HCT116 (cell line): ENCODE measurements at regions not wholly inside any gene's neighbourhood (a gene's known extent, or its start where the extent isn't known, plus 50 kb on each side); places are given as distances from the start of the nearest gene placed in this dataset.

Source experiments
- ATAC-seq: fragments of 200-7000 bp; cut with Tn5 transposase; 2 replicates; pipeline ENCODE4 v1.9.1; 2020; ENCODE audit warnings: mild to moderate bottlenecking, moderate library complexity
- BruUV-seq: library from RNA; stranded (reverse); fragments of 400-500 nt; replicated peaks from 2 replicates; lab custom pipeline; 2021; lab: Mats Ljungman, UMichigan
- CTCF ChIA-PET: fragments of 300-600 bp; sonication (Branson Sonifier 250); formaldehyde crosslinking; loops from one replicate; lab custom pipeline; 2021; ENCODE audit warnings: antibody characterized with exemption; lab: Charles Lee
- POLR2A ChIA-PET: fragments of 300-600, 350-600 bp; sonication (Branson Sonifier 250); formaldehyde crosslinking; loops from one replicate; lab custom pipeline; 2021; ENCODE audit warnings: antibody characterized with exemption; lab: Charles Lee
- RAD21 ChIA-PET, 2 experiments: fragments of 300-600 bp; sonication (Branson Sonifier 250); formaldehyde crosslinking; loops; one replicate each; lab custom pipeline; 2023; ENCODE audit warnings: low total read pairs in 2 of 2; ENCODE audit not compliant: uncharacterized antibody in 2 of 2, unreplicated experiment in 2 of 2, low non-redundant PET in 1 of 2; lab: Charles Lee
- DNase-seq: peaks from one replicate; pipeline ENCODE4 v3.0.0-alpha.2; 2010; ENCODE audit warnings: low read depth, low spot score
- H2AFZ ChIP-seq: fragments of 200-600 bp; shearing (Covaris generic), sonication (generic); 2 replicates; pipeline ENCODE4 v1.6.1; 2017; ENCODE audit warnings: low read depth, mixed run types, mixed read lengths, antibody characterized with exemption, low read length; ENCODE audit not compliant: poor library complexity, severe bottlenecking
- H3K27ac ChIP-seq: 2 replicates; pipeline ENCODE4 v1.5.1; 2012; ENCODE audit warnings: low read depth, low read length
- H3K27me3 ChIP-seq: fragments of 200-600 bp; sonication (generic); 2 replicates; pipeline ENCODE4 v1.6.1; 2016; ENCODE audit warnings: mixed run types, low read length, mixed read lengths; ENCODE audit not compliant: insufficient read depth
- H3K36me3 ChIP-seq, 2 experiments: fragments of 200-500 bp in 1 of 2; fragments of 200-600 bp in 1 of 2; sonication (Bioruptor generic) in 1 of 2; sonication (generic) in 1 of 2; 2 replicates each; pipeline versions ENCODE4 v1.5.1 to v1.6.1; 2014 to 2016; ENCODE audit warnings: low read length in 2 of 2, inconsistent platforms in 1 of 2, mixed read lengths in 1 of 2, mixed run types in 1 of 2; ENCODE audit not compliant: insufficient read depth in 2 of 2, control insufficient read depth in 1 of 2
- H3K4me1 ChIP-seq, 2 experiments: fragments of 200-600 bp in 1 of 2; sonication (generic) in 1 of 2; 2 replicates each; pipeline versions ENCODE4 v1.5.1 to v1.6.1; 2012 to 2017; ENCODE audit warnings: low read length in 2 of 2, inconsistent platforms in 1 of 2, mild to moderate bottlenecking in 1 of 2, mixed read lengths in 1 of 2, mixed run types in 1 of 2, moderate library complexity in 1 of 2; ENCODE audit not compliant: insufficient read depth in 2 of 2, control insufficient read depth in 1 of 2
- H3K4me2 ChIP-seq: fragments of 200-600 bp; sonication (generic); 2 replicates; pipeline ENCODE4 v1.6.1; 2017; ENCODE audit warnings: mixed run types, low read length, mixed read lengths
- H3K4me3 ChIP-seq, 2 experiments: fragments of 200-600 bp in 1 of 2; sonication (generic) in 1 of 2; replicated peaks in 1 of 2; 2 replicates each; pipeline ENCODE4 v1.5.1; 2011 to 2016; ENCODE audit warnings: low read length in 2 of 2, control low read depth in 1 of 2, low read depth in 1 of 2, mild to moderate bottlenecking in 1 of 2, mixed read lengths in 1 of 2, mixed run types in 1 of 2
- H3K79me2 ChIP-seq: fragments of 200-600 bp; sonication (generic); 2 replicates; pipeline ENCODE4 v1.6.1; 2017; ENCODE audit warnings: mild to moderate bottlenecking, mixed run types, low read length, moderate library complexity, mixed read lengths; ENCODE audit not compliant: insufficient read depth
- H3K9ac ChIP-seq: fragments of 200-600 bp; sonication (generic); 2 replicates; pipeline ENCODE4 v1.6.1; 2016; ENCODE audit warnings: low read length, mixed read lengths
- H3K9me2 ChIP-seq: fragments of 200-600 bp; sonication (generic), shearing (Covaris generic); 2 replicates; pipeline ENCODE4 v1.6.1; 2017; ENCODE audit warnings: mixed run types, mild to moderate bottlenecking, moderate library complexity; ENCODE audit not compliant: insufficient read depth
- H3K9me3 ChIP-seq, 2 experiments: fragments of 200-500 bp in 1 of 2; fragments of 200-600 bp in 1 of 2; sonication (Bioruptor generic) in 1 of 2; sonication (generic) in 1 of 2; 2 replicates each; pipeline ENCODE4 v1.6.1; 2014 to 2017; ENCODE audit warnings: low read length in 2 of 2, mixed read lengths in 2 of 2, inconsistent platforms in 1 of 2, low read depth in 1 of 2, mild to moderate bottlenecking in 1 of 2, mixed run types in 1 of 2, moderate library complexity in 1 of 2; ENCODE audit not compliant: control insufficient read depth in 1 of 2, insufficient read depth in 1 of 2
- H4K20me1 ChIP-seq: fragments of 200-600 bp; sonication (generic), shearing (Covaris generic); 2 replicates; pipeline ENCODE4 v1.6.1; 2017; ENCODE audit warnings: mixed run types, mild to moderate bottlenecking, moderate library complexity; ENCODE audit not compliant: insufficient read depth
- EGR1 ChIP-seq: IDR thresholded peaks from 2 replicates; pipeline ENCODE4 v1.6.1; 2012; ENCODE audit warnings: low read depth
- ELF1 ChIP-seq: IDR thresholded peaks from 2 replicates; pipeline ENCODE4 v1.6.1; 2012; ENCODE audit warnings: low read depth, borderline replicate concordance
- EZH2 ChIP-seq: fragments of 200-600 bp; sonication (generic); IDR thresholded peaks from 2 replicates; pipeline ENCODE4 v1.6.1; 2017; ENCODE audit warnings: antibody characterized with exemption, mixed run types
- FOSL1 ChIP-seq: IDR thresholded peaks from 2 replicates; pipeline ENCODE4 v1.6.1; 2012; ENCODE audit warnings: low read depth
- JUND ChIP-seq: IDR thresholded peaks from 2 replicates; pipeline ENCODE4 v1.6.1; 2012
- intact Hi-C: fragments of 100-400 bp; cut with micrococcal nuclease; formaldehyde crosslinking; loops from 2 replicates; pipeline ENCODE4 v1.10.0; 2022
- TF ChIP-seq, protein P1 (sequence below): IDR thresholded peaks from 2 replicates; pipeline ENCODE4 v1.6.1; 2012
- TF ChIP-seq, protein P2 (sequence below), 3 experiments: fragments of 200-600 bp in 1 of 3; sonication (generic) in 1 of 3; IDR thresholded peaks in 2 of 3; conservative IDR thresholded peaks in 1 of 3; 2 replicates each; pipeline ENCODE4 v1.5.1; 2012 to 2017; ENCODE audit warnings: low read depth in 2 of 3, low read length in 2 of 3, antibody characterized with exemption in 1 of 3, borderline replicate concordance in 1 of 3, control low read depth in 1 of 3, mild to moderate bottlenecking in 1 of 3, mixed read lengths in 1 of 3, mixed run types in 1 of 3, moderate library complexity in 1 of 3; ENCODE audit not compliant: insufficient read depth in 1 of 3
- TF ChIP-seq, protein P3 (sequence below): IDR thresholded peaks from 2 replicates; pipeline ENCODE4 v1.6.1; 2012; ENCODE audit warnings: low read depth

DNA sequence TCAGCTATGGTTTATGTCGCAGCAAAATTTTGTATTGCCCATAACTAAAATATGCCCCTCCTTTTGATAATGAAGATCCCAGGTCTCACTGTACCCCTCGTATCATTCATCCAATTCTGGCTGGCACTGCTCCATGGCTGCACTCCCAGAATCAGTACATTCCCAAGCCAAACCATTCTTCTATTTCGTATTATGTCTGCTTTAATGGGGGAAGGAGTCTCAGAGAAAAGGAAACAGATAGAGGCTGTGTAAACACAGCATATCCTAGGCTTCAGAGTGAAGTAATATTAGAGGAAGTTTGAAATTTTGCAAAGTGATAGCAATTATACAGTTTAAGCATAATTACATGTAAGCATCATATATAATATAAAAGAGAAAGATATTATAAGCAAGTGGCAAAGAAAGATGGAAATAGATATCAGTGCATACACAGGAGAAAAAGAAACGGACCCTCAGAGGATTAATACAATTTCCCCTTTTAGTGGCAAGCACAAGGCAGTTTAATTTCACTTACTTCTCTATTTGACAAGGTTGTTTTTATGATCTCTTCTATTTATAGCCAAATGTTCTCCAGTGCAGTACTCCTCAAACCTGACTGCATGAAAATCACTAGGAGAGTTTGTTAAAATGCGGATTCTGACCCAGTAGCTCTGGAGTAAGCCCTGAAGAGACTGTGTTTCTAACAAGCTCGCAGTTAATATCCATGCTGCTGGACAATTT, 56.5 kb upstream of the TENT5A start:
- ChIA-PET POLR2A (no interaction called here), CTCF (no interaction called here), RAD21 (no interaction called here)
- H4K20me1 ChIP-seq, result no peaks in the 10 kb centered on the region
- BruUV-seq, result no TSS peak
- intact Hi-C loops, result no loop called here
- H3K27ac ChIP-seq, result no peak overlapping the region
- no peaks in the 10 kb centered on the region for H3K4me1 ChIP-seq
- DNase-seq (no peak), ATAC-seq (no peak)
- H3K27me3 ChIP-seq, result no peaks in the 10 kb centered on the region
- H3K9me3 ChIP-seq, result no peaks in the 10 kb centered on the region
- H3K4me3 ChIP-seq, result no peak overlapping the region
- no peak overlapping the region for H3K9ac ChIP-seq
- H2AFZ ChIP-seq, result no peak overlapping the region
- no peaks in the 10 kb centered on the region for H3K36me3 ChIP-seq
- TF ChIP-seq EGR1 (no peak), FOSL1 (no peak), ELF1 (no peak), EZH2 (no peak)
- TF ChIP-seq, protein P1, sequence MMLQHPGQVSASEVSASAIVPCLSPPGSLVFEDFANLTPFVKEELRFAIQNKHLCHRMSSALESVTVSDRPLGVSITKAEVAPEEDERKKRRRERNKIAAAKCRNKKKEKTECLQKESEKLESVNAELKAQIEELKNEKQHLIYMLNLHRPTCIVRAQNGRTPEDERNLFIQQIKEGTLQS, result no peak
- no peak overlapping the region for H3K4me2 ChIP-seq
- no peaks in the 10 kb centered on the region for H3K79me2 ChIP-seq
- H3K9me2 ChIP-seq, result no peaks in the 10 kb centered on the region

DNA sequence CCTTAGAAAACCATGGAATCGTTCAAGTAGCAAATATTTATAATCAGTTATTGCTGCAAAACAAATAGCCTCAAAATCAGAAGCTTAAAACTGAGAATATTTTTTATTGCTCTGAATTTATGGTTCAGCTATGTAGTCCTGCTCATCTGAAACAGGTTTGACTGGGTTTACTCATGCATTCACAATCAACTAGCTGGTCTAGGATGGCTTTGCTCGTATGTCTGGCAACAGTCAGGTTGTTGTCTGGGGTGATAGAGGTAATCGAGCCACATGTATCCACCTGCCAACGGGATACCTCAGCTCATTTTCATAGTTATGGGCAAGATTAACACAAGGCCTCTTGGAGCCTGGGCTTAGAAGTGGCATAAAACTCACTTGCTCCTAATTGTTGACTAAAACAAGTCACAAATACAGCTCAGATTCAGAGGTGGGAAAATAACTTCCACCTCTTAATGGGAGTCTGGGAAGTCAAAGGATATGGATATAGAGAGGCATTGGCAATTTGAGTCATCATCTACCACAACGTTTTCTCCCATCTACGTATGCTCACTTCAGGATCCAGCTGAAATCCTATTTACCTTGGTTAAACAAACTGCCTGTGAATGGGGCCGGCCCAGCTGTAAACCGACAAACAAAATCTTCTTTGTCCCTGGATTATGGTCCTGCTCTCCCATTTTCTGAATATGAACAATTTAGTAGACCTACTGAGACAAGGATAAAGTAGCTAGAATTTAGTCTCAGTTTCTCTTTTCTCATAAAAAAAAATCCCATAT, 54.5 kb upstream of the TENT5A start:
- H3K36me3 ChIP-seq, result no peaks in the 10 kb centered on the region
- no peaks in the 10 kb centered on the region for H4K20me1 ChIP-seq
- no peak overlapping the region for H3K9ac ChIP-seq
- BruUV-seq, result no TSS peak
- H3K4me3 ChIP-seq, result no peak overlapping the region
- H3K79me2 ChIP-seq, result no peaks in the 10 kb centered on the region
- intact Hi-C loops, result no loop called here
- no peaks in the 10 kb centered on the region for H3K9me3 ChIP-seq
- ChIA-PET RAD21 (no interaction called here), POLR2A (interaction anchor here (0.6 kb wide), 1 partner anchor 28 kb away, joined by 3 read pairs; no protein-coding TSS in a partner anchor), CTCF (no interaction called here)
- no peaks in the 10 kb centered on the region for H3K27me3 ChIP-seq
- H2AFZ ChIP-seq, result no peak overlapping the region
- no peak for ATAC-seq
- no peak for DNase-seq
- no peaks in the 10 kb centered on the region for H3K4me1 ChIP-seq
- H3K9me2 ChIP-seq, result no peaks in the 10 kb centered on the region
- no peak overlapping the region for H3K4me2 ChIP-seq
- TF ChIP-seq JUND, result no peak
- TF ChIP-seq, protein P2, sequence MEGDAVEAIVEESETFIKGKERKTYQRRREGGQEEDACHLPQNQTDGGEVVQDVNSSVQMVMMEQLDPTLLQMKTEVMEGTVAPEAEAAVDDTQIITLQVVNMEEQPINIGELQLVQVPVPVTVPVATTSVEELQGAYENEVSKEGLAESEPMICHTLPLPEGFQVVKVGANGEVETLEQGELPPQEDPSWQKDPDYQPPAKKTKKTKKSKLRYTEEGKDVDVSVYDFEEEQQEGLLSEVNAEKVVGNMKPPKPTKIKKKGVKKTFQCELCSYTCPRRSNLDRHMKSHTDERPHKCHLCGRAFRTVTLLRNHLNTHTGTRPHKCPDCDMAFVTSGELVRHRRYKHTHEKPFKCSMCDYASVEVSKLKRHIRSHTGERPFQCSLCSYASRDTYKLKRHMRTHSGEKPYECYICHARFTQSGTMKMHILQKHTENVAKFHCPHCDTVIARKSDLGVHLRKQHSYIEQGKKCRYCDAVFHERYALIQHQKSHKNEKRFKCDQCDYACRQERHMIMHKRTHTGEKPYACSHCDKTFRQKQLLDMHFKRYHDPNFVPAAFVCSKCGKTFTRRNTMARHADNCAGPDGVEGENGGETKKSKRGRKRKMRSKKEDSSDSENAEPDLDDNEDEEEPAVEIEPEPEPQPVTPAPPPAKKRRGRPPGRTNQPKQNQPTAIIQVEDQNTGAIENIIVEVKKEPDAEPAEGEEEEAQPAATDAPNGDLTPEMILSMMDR (IDR thresholded peaks at IDR 0.05 in 2 of 3, conservative IDR thresholded peaks at IDR 0.05 in 1 of 3; ENCODE audit: borderline replicate concordance in 1 of 3, insufficient read depth in 1 of 3, low read depth in 2 of 3, low read length in 2 of 3), result no peak
- TF ChIP-seq ELF1, result no peak
- TF ChIP-seq, protein P3, sequence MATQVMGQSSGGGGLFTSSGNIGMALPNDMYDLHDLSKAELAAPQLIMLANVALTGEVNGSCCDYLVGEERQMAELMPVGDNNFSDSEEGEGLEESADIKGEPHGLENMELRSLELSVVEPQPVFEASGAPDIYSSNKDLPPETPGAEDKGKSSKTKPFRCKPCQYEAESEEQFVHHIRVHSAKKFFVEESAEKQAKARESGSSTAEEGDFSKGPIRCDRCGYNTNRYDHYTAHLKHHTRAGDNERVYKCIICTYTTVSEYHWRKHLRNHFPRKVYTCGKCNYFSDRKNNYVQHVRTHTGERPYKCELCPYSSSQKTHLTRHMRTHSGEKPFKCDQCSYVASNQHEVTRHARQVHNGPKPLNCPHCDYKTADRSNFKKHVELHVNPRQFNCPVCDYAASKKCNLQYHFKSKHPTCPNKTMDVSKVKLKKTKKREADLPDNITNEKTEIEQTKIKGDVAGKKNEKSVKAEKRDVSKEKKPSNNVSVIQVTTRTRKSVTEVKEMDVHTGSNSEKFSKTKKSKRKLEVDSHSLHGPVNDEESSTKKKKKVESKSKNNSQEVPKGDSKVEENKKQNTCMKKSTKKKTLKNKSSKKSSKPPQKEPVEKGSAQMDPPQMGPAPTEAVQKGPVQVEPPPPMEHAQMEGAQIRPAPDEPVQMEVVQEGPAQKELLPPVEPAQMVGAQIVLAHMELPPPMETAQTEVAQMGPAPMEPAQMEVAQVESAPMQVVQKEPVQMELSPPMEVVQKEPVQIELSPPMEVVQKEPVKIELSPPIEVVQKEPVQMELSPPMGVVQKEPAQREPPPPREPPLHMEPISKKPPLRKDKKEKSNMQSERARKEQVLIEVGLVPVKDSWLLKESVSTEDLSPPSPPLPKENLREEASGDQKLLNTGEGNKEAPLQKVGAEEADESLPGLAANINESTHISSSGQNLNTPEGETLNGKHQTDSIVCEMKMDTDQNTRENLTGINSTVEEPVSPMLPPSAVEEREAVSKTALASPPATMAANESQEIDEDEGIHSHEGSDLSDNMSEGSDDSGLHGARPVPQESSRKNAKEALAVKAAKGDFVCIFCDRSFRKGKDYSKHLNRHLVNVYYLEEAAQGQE, result no peak
- H3K27ac ChIP-seq, result no peak overlapping the region
